ENCODE measurements at regions not wholly inside any gene's neighbourhood (a gene's known extent, or its start where the extent isn't known, plus 50 kb on each side); places are given as distances from the start of the nearest gene placed in this dataset.

- Histone ChIP-seq H3K27me3 (no peaks in the 10 kb centered on the region), H3K4me3 (no peak overlapping the region), H3K4me1 (no peaks in the 10 kb centered on the region), H3K27ac (no peak overlapping the region), H3K9me3 (no peaks in the 10 kb centered on the region), H3K36me3 (replicated peaks in 1 of 2; ENCODE audit: insufficient read depth in 1 of 2, low read depth in 2 of 2) (no peaks in the 10 kb centered on the region)
- TF ChIP-seq POLR2A (IDR thresholded peaks at IDR 0.05): no peak
- no peak for TF ChIP-seq CTCF (IDR thresholded peaks at IDR 0.05)
- intact Hi-C loops (cut with DNase I): no loop called here
- DNase-seq: no peak
- ATAC-seq: no peak
Measured at GRCh38 chr10:64148607-64149006, 627.4 kb downstream of the REEP3 start.

GRCh38 chr10:64156166-64156565 lies 635.0 kb downstream of the REEP3 start:
- intact Hi-C loops (cut with DNase I): no loop called here
- DNase-seq: no peak

GRCh38 chr10:64158551-64158950 lies 637.4 kb downstream of the REEP3 start:
- H3K27me3 ChIP-seq: no peaks in the 10 kb centered on the region
- H3K4me1 ChIP-seq: no peaks in the 10 kb centered on the region
- intact Hi-C loops (cut with DNase I): no loop called here
- no peaks in the 10 kb centered on the region for H3K36me3 ChIP-seq (replicated peaks in 1 of 2; ENCODE audit: insufficient read depth in 1 of 2, low read depth in 2 of 2)
- DNase-seq: no peak
- H3K9me3 ChIP-seq: no peaks in the 10 kb centered on the region
- 86 to 89% methylated on average over 2 of the region's 2 CpGs for WGBS, 2 donors
- H3K27ac ChIP-seq: no peak overlapping the region
- no peak for TF ChIP-seq POLR2A (IDR thresholded peaks at IDR 0.05)
- TF ChIP-seq CTCF (IDR thresholded peaks at IDR 0.05): no peak
- no peak for ATAC-seq
- H3K4me3 ChIP-seq: no peak overlapping the region

More at GRCh38 chr10:64156166-64156565, 635.0 kb downstream of the REEP3 start:
- ATAC-seq: no peak
- Histone ChIP-seq H3K27me3 (no peaks in the 10 kb centered on the region), H3K9me3 (no peaks in the 10 kb centered on the region), H3K4me1 (no peaks in the 10 kb centered on the region), H3K36me3 (replicated peaks in 1 of 2; ENCODE audit: insufficient read depth in 1 of 2, low read depth in 2 of 2) (no peaks in the 10 kb centered on the region), H3K4me3 (no peak overlapping the region), H3K27ac (no peak overlapping the region)
- TF ChIP-seq POLR2A (IDR thresholded peaks at IDR 0.05) (no peak), CTCF (IDR thresholded peaks at IDR 0.05) (no peak)
- WGBS, 2 donors: 50 to 51% methylated on average over 3 of the region's 3 CpGs

- Histone ChIP-seq H3K27me3 (no peaks in the 10 kb centered on the region), H3K9me3 (no peaks in the 10 kb centered on the region), H3K36me3 (replicated peaks in 1 of 2; ENCODE audit: insufficient read depth in 1 of 2, low read depth in 2 of 2) (no peaks in the 10 kb centered on the region), H3K4me1 (no peaks in the 10 kb centered on the region), H3K27ac (no peak overlapping the region), H3K4me3 (no peak overlapping the region)
- ATAC-seq: no peak
- TF ChIP-seq POLR2A (IDR thresholded peaks at IDR 0.05) (no peak), CTCF (IDR thresholded peaks at IDR 0.05) (no peak)
- WGBS, 2 donors: 42 to 61% methylated on average over 2 of the region's 2 CpGs
- intact Hi-C loops (cut with DNase I): no loop called here
- DNase-seq: peak; percentile 6 to 54 (median 14)
Measured at GRCh38 chr10:64159910-64160872, 639.0 kb downstream of the REEP3 start.

- ATAC-seq (no peak), DNase-seq (no peak)
- intact Hi-C loops (cut with DNase I): no loop called here
- TF ChIP-seq CTCF (IDR thresholded peaks at IDR 0.05) (no peak), POLR2A (IDR thresholded peaks at IDR 0.05) (no peak)
- H3K9me3 ChIP-seq: peaks cover 0 to 7% (median 0%) of the 10 kb centered on the region in 3 donors
- no peaks in the 10 kb centered on the region for H3K36me3 ChIP-seq (replicated peaks in 1 of 2; ENCODE audit: insufficient read depth in 1 of 2, low read depth in 2 of 2)
- 92 to 93% methylated on average over 35 of the region's 35 CpGs for WGBS, 2 donors
- H3K4me3 ChIP-seq: no peak overlapping the region
- no peaks in the 10 kb centered on the region for H3K4me1 ChIP-seq
- no peak overlapping the region for H3K27ac ChIP-seq
- H3K27me3 ChIP-seq: no peaks in the 10 kb centered on the region
Measured at GRCh38 chr10:64170791-64171190, 649.6 kb downstream of the REEP3 start.

Data from body of pancreas (tissue), 4 donors.